ENCODE measurements at regions not wholly inside any gene's neighbourhood (a gene's known extent, or its start where the extent isn't known, plus 50 kb on each side); places are given as distances from the start of the nearest gene placed in this dataset.

DNA sequence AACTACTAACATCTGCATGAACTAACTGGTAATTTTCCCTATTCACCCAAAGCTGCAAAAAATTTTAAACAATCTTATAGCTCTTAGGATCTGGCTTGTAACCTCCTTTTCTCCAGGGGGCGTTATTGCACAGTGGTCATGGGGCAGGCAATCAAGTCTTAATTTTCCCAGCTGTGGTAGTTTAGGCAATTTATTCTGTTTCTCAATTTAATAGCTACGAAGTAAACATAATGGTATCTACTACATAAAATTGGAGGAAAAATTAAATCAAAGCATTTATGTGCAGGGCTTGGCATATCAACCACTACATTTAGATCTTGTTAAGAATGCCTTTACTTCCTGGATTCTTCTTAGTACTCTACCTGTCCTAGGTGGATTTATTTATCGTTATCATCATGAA is 137.4 kb upstream of the GUCY1A1 start:
- DNase-seq (ENCODE audit: low read depth, low spot score): peak; percentile 31
- no peak overlapping the region for H3K4me3 ChIP-seq (ENCODE audit: low read length)

GRCh38 chr4:155526452-155527169 is 140.0 kb upstream of the GUCY1A1 start:
- H3K4me3 ChIP-seq (ENCODE audit: low read length): no peak overlapping the region
- DNase-seq (ENCODE audit: low read depth, low spot score): no peak

DNA sequence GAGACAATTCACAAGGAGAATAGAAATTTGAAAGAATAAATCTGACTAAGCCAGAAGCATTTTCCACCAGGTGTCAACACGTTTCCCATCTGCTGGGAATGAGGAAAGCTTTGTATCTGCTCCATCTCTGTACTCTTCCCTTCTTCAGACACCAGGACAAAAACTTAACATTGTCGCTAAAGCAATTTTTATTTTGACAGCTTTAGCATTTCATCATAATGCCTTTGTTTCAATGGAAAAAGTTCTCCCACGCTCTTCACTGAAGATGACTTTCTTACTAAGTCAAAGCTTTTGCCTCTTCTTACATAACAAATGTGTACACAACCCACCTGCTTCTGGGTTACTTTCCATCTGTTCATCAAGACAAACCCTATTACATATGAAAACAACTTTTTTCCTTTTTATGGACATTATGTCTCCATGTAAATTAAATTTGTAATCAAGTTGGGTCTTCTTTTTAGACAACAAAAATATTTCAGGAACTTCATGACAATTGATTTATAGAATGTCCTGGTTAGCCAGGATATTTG is 141.7 kb upstream of the GUCY1A1 start:
- DNase-seq (ENCODE audit: low read depth, low spot score): no peak
- no peak overlapping the region for H3K4me3 ChIP-seq (ENCODE audit: low read length)

DNA sequence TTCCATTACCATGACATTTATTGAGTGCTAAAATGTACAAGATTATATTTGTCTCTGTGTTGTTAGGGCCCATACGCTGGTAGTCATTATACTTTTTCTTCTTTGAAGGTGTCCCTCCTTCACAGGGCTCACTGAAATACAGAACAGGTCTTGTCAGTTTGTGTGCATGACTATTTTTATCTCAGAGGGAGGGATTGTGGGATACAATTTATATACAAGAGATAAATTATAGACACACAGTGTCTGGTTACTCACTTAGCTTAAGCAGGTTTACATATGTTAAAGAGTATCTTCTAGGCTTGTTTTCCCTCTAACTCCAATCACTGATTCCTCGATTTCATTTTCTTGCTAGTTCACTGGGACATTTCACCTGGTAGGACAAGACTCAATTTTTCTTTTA is 143.3 kb upstream of the GUCY1A1 start:
- H3K4me3 ChIP-seq (ENCODE audit: low read length): no peak overlapping the region
- no peak for DNase-seq (ENCODE audit: low read depth, low spot score)

GRCh38 chr4:155522201-155522600 is 144.4 kb upstream of the GUCY1A1 start:
- DNase-seq (ENCODE audit: low read depth, low spot score): no peak
- H3K4me3 ChIP-seq (ENCODE audit: low read length): no peak overlapping the region

DNA sequence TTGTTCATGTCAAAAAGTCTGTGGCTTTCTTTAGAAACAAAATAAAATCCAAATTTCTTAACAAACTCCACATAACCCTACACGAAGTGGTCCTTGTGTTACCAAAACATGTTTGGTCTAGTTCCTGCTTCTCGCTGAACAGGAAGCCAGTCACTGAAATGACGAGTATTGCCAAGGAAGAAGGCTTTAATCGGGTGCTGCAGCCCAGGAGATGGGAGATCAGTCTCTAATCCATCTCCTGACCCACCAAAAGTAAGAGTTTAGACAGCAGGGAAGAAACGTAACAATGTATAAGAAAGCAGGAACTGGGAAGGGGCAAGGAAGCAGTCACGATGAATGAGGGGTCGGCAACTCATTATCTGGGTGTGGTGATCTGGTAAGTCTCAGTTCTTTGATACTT is 144.6 kb upstream of the MAP9 start:
- no peak overlapping the region for H3K4me3 ChIP-seq (ENCODE audit: low read length)
- DNase-seq (ENCODE audit: low read depth, low spot score): no peak

- no peak for DNase-seq (ENCODE audit: low read depth, low spot score)
- H3K4me3 ChIP-seq (ENCODE audit: low read length): no peak overlapping the region
These were observed 138.8 kb upstream of the MAP9 start for GRCh38 chr4:155515444-155516075.

GRCh38 chr4:155514628-155515027 is 137.9 kb upstream of the MAP9 start:
- H3K4me3 ChIP-seq (ENCODE audit: low read length): no peak overlapping the region

DNA sequence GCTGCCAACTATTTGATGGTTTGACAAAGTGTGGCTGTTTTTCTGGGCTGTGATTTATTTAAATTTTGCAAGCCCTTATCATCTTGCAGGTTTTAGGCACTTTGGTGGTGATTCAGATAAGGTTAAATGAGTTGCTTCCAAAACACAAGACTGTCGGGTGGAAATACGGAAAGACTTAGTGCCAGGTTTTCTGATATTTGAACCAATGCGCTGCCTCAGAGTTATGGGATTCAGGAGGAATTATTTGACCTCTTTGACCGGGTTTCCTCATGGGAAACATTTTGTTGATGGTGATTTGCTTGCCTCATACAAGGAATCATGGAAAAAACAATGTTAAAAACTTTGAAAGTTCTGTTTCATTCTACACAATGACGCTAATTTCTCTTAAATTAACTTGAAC is 136.1 kb upstream of the MAP9 start:
- no peak for DNase-seq (ENCODE audit: low read depth, low spot score)
- no peak overlapping the region for H3K4me3 ChIP-seq (ENCODE audit: low read length)

More at GRCh38 chr4:155514628-155515027, 137.9 kb upstream of the MAP9 start:
- DNase-seq (ENCODE audit: low read depth, low spot score): no peak

- H3K4me3 ChIP-seq (ENCODE audit: low read length): no peak overlapping the region
- DNase-seq (ENCODE audit: low read depth, low spot score): no peak
These were observed 135.3 kb upstream of the MAP9 start for GRCh38 chr4:155512046-155512445.

- no peak overlapping the region for H3K4me3 ChIP-seq (ENCODE audit: low read length)
- DNase-seq (ENCODE audit: low read depth, low spot score): no peak
These were observed 134.0 kb upstream of the MAP9 start for GRCh38 chr4:155510771-155511170.

DNA sequence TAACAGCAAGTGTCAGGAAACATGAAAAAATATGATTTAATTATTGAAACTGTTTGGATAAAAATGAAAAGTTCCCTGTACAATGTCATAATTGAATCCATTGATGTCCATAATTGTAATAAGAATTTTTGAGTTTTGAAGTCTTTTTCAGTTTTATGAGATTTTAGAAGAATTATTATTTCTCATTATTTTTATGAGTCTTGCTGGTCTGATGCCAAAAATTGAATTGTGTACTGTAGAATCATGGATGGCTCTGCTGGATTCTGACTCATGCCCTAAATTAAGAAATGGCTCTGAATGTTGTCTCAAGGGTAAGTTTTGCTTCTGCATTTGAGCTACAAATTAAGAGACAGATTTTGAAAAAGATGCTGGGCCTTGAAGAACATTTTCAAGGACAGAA is 132.8 kb upstream of the MAP9 start:
- H3K4me3 ChIP-seq (ENCODE audit: low read length): no peak overlapping the region
- no peak for DNase-seq (ENCODE audit: low read depth, low spot score)

DNA sequence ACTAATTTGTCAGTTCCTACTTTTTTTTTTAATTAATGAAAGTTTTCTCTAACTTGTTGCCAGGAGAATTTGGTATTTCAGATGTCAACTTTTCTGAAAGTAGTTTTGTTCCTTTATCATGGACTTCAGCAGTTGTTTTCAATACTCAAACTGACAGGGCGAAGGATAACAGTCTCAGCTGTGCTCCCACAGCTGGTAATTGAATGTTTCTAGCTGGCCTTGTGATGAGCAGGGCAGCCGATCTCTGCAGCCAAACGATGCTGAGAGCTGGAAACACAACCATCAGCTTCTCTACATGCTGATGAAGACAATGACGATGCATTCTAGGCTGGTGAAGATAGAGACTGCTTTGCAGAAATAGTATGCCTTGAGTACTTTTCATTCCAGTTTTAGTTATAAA is 130.0 kb upstream of the MAP9 start:
- no peak overlapping the region for H3K4me3 ChIP-seq (ENCODE audit: low read length)
- DNase-seq (ENCODE audit: low read depth, low spot score): no peak

- no peak for DNase-seq (ENCODE audit: low read depth, low spot score)
- H3K4me3 ChIP-seq (ENCODE audit: low read length): no peak overlapping the region
These were observed 128.6 kb upstream of the MAP9 start for GRCh38 chr4:155505321-155505720.

- no peak for DNase-seq (ENCODE audit: low read depth, low spot score)
- no peak overlapping the region for H3K4me3 ChIP-seq (ENCODE audit: low read length)
These were observed 120.5 kb upstream of the MAP9 start for GRCh38 chr4:155497306-155497705.

GRCh38 chr4:155496294-155496626 is 119.5 kb upstream of the MAP9 start:
- no peak overlapping the region for H3K4me3 ChIP-seq (ENCODE audit: low read length)
- DNase-seq (ENCODE audit: low read depth, low spot score): no peak

GRCh38 chr4:155495572-155496293 is 119.0 kb upstream of the MAP9 start:
- H3K4me3 ChIP-seq (ENCODE audit: low read length): no peak overlapping the region
- DNase-seq (ENCODE audit: low read depth, low spot score): no peak

GRCh38 chr4:155494037-155494718 is 117.4 kb upstream of the MAP9 start:
- DNase-seq (ENCODE audit: low read depth, low spot score): no peak
- H3K4me3 ChIP-seq (ENCODE audit: low read length): no peak overlapping the region

DNA sequence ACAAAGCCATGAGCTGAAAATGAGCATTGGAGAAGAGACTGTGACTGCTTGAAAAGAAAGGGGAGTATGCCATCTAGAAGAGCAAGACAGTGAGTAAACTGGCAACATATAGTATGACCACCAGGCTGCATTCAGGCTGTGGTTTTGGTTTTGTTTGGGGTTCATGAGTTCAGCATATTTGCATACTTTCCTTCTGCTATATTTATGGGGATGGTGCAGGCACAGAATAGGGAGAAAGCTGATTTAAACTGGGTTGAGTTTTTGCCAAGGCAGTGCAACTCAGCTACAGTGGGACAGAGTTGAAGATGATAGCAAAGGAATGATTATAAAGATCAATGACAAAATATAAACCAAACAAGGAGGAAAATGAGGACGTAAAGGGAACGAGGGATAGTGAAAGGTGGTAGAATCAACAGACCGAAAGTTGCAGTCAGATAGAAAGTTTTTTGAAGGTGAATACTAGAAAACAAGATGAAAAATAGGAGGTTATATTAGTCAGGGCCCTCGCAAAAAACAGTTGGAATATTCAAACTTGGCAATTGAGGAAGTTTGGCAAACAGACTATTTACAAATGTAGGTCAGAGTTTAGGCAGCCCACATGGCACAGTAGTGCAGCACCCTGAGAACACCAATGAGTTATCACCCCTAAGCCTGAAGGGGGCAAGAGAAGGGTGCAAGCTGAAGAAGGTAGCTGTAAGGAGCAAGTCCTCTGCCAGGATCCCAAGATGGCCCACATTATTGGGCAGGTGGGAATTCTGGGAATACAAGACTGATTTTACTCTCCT is 114.8 kb upstream of the MAP9 start:
- DNase-seq (ENCODE audit: low read depth, low spot score): no peak
- H3K4me3 ChIP-seq (ENCODE audit: low read length): no peak overlapping the region
